ENCODE measurements at regions not wholly inside any gene's neighbourhood (a gene's known extent, or its start where the extent isn't known, plus 50 kb on each side); places are given as distances from the start of the nearest gene placed in this dataset.
A peak's percentile ranks its signal among the peaks of the same experiment; 100 is the strongest.

DNA sequence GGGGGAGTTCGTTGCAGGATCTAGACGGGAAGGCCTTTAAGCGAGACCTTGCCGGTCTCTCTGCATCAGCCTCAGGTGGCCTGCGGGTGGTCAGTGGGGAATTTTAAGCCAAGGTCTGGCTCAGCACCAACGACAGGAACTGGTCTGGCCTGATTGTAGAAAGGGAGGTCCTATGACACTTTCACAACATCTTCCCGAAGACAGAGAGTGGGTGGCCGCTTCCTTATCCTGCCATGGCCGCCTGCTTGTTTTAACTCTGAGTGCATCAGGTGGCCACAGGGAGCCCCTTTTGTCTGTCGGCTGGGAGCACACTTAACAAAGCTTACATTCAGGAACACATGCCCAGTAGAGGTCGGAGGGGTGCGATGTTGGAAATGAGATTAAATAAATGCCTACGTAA lies 363.7 kb upstream of the MYT1L start:
- no peak for DNase-seq (ENCODE audit: low read depth)

DNA sequence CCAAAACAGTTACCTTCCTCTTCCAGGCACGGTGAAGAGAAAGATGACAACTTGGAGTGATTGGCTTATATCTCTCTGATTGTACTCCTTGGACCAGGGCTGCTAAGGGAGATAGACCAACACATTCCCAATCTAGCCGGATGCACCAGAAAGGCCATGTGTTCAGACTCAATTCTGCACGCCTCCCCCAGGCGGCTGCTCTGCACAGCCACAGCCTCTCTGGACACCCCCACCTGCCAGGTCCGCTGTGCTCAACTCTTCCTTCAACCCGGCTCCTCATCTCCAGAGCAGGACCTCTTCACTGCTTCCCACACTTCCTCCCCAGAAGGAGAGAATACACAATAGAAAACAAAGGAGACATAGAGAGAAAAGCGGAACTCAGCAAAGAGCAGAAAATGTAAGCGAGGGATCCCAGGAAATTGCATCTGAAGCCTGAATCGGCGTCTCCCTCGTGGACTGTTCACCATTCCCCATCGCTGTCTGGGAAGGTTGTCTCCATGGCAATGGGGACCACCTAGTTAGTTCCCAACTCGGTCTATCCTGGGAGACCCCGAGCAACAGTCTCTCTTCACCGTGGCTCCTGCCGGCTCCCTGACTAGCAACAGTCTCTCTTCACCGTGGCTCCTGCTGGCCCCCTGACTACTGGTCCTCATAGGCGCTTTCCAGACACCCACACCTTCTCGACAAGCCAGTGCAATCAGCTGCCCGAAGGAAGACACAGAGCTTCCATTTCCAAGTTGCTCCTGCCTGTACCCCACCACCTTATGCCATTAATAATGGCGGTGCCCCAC lies 361.7 kb upstream of the MYT1L start:
- DNase-seq (ENCODE audit: low read depth), result no peak

DNA sequence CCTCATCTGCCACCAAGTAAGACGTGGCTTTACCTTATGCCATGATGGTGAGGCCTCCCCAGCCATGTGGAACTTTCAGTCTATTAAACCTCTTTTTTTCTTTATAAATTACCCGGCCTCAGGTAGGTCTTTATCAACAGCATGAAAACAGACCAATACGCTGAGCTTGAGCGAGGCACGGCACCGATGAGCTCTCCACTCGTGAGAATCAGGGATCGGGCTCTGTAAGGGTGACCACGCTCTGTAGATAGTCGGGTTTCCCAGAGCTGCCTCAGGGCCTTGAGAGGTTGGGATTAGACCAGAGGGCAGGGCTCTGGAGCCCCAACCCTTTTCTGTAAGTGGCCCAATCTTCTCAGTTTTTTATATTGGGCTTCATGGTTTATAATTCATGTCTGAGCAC lies 360.3 kb upstream of the MYT1L start:
- no peak for DNase-seq (ENCODE audit: low read depth)

DNA sequence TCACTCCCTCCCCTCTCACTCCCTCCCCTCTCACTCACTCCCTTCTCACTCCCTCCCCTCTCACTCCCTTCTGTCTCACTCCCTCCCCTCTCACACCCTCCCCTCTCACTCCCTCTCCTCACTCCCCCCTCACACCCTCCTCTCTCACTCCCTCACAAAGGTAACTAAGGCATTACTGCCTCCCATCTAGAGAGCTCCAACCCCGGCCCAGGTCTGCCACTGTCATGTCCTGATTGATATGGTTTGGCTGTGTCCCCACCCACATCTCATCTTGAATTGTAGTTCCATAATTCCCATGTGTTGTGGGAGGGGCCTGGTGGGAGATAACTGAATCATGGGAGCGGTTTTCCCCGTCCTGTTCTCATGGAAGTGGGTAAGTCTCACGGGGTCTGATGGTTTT lies 359.9 kb upstream of the MYT1L start:
- no peak for DNase-seq (ENCODE audit: low read depth)

DNA sequence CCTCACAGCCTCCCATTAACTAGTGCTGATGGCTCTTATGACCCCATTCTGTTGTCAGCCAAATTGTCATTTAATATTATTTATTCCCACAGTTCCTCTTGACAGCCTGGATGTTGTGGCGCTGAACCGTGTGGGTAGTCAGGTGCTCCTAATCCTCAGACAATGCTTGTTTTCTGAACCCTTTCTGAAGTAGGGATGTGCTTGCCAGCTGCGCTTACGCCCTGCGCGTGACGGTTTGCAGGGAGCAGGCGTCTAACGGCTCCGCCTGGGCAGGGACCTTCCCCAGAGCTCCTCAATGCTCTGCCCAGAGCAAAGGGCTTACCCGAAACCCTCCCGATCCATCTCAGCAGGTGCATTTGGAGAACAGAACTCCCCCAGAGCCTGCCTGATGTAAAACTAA lies 358.2 kb upstream of the MYT1L start:
- no peak for DNase-seq (ENCODE audit: low read depth)

DNA sequence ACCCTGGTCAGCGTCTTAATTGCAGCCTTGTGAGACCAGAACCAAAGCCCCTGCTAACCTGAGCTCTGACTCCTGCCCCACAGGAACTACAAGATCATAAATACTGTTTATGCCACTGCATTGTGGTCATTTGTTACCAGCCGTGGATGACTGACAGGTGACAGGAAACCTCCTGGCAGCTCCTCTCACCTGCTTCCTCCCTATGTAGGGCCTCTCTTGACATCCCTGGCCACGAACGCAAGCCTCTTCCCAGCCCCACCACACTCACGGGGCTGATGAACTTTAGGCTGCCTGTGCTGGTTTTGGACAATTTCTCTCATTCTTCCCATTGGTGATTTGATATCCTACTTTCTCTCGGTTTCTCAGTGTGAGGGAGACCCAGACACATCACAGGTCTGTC lies 357.2 kb upstream of the MYT1L start:
- DNase-seq (ENCODE audit: low read depth), result no peak

DNA sequence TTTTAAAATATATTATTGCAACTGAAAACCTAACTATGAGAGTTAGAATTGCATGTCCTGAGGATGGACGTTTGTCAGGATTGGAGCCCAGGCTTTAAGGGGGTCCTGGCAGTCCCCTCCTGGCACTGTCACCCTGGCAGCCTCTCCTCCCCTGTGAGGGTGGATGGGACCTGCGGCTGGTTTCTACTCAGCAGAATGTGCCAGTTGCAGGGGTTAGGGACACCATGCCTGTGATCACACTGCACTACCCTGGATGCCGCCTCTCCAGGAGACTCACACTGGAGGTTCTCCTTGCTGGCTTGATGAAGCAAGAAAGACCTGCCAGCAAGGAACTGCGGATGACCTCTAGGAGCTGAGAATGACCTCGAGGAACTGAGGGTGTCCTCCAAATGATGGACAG lies 356.7 kb upstream of the MYT1L start:
- DNase-seq (ENCODE audit: low read depth), result no peak

DNA sequence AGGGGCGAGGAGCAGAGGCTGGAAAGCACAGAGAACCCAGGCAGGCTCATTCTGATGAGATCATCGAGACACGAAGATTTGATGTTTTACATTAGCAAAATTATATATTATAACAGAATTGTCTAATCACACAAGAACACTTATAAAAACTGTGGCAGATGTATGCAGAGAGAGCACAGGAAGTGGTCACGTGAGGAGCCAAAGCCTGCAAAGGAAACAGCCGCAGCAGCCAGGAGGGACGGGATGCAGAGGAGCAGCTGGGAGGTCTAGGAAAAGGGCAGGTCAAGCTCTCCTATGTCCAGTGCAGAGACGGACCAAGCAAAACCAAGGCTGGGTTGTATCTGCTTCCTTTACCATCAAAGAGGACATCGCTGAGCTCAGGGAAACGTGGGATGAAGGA lies 355.1 kb upstream of the MYT1L start:
- DNase-seq (ENCODE audit: low read depth), result no peak

DNA sequence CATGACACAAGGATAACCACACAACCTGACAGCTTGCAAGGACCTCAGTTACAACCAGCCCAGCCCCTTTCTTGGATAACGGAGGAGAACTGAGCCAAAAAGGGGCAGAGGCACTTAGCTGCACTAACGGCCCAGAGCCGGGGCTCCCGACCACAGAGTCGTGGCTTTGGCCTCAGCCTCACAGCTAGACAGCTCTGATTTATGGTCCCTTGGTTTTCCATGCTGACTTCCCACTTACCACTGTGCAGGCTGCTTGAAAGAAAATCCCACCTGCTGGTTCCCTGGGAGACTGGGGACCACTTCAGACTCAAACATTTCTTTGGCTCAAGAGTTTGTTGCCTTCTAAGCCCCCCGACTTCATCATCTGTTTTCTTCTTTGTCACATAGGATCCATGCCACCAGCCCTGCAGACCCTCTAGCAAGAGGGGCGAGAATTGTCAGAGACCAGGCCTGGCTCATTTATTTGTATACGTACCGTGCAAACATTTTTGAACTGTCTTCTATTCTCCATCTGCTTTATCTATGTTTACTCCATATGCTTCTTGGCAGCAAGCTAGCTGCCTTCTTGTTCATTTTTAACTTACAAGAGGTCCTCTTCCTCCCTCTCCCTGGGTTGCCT lies 352.6 kb upstream of the MYT1L start:
- DNase-seq (ENCODE audit: low read depth), result no peak

DNA sequence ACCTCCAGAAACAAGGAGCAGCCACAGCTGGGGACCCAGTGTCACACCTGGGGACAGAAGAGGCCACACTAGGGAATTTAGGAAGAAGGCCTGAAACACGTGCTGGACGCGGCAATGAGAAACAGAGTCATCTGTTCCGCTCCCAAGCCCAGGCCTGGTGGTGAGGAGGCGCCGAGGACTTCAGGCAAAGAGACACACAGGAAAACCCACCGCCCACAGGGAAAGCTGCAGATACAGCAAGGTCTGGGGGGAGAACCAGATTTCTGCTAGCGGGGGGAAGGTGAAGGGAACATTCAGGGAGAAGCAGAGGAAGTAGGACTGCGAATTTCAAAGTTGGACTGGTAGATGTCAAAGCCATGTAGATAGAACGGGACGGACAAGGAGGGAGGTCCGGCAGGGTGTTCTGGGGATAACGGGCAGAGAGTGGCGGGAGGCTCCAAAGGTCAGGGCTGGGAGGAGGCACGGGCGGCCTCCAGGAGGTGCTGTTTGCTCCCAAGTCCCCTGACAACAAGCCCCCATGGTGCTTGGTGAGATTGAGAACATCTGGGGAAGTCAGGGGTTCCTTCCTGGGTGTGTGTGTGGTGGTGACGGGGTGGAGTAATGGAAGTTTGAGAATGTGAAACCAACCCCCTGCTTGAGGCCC lies 351.7 kb upstream of the MYT1L start:
- DNase-seq (ENCODE audit: low read depth), result no peak

DNA sequence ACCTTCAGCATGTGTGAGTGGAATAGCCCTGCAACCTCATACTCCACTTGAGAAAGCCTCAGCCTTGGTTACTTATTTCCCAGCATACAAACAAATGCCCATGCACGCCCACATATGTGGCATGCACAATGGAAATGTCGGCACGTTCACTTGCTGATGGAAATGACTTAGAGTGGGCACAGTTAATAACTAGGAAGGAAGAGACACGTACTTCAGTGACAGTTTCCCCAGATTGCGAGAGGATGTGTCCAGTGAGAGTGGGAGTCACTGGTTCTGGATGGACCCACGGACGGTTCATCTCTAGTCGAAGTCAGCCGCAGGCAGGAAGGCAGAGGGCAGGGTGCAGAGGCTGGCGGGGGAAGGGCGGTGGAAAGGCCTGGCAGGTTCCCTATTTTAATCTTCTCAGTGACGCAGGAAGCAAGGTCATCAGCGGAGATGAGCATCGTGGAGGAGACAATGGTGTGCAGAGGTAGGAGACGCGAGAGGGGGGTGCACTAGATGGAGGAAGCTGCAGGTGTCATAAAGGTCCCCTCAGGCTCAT lies 350.7 kb upstream of the MYT1L start:
- peak; percentile 45 for DNase-seq (ENCODE audit: low read depth)

DNA sequence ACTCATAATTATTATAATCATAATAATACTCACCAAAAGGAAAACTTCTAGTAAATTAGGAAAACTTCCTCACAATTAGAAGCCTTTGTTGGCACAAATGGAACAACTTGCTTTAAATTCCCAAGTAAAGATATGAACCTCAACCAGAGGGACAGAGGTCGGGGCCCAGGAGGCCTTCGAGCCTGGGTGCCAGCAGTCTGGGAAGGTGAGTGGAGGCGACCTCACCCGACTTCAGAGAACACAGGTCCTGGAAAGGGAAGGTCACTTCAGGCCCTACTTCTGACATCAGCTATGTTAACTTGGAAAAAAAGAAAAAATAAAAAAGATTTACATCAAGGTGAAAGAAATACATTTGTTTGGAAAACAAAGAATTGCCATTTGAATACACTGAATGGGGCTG lies 350.0 kb upstream of the MYT1L start:
- DNase-seq (ENCODE audit: low read depth), result no peak

DNA sequence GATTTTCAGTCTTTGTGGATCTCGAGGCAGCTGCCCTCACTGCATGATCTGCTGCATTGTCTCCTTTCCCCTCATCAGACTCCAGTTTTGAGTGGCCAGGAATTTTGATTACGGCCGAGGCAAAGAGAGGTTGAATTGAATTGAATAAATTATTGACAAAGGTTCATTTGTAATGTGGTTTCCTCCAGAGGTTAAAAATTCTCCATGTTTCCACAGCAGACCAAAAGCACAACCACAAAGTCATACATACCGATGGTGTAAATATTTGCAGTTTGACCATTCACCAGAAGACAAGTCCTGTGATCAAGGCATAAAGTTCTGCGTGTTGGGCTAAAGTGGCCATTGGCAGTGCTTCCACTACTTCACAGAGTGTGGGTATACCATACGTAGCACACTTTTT lies 343.8 kb upstream of the MYT1L start:
- peak; percentile 80 for DNase-seq (ENCODE audit: low read depth)

DNA sequence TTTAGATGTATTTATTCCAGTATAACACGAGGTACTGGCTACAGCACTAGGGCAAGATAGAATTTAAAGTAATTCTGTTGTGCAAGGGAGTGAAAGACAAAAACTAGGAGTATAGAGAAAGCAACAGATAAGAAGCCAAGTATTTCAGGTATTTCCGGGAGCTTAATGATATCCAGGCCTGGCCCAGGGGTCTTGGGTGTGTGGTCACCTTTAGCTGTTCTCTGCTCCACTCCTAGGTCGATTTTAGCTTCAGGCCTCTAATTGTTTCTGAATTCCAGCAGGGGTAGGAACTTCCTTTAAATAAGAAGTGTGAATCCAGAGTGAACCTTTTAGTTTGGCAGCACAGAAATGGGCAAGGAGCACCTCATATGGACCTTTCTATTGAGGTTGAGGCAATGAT lies 342.3 kb upstream of the MYT1L start:
- DNase-seq (ENCODE audit: low read depth), result no peak

DNA sequence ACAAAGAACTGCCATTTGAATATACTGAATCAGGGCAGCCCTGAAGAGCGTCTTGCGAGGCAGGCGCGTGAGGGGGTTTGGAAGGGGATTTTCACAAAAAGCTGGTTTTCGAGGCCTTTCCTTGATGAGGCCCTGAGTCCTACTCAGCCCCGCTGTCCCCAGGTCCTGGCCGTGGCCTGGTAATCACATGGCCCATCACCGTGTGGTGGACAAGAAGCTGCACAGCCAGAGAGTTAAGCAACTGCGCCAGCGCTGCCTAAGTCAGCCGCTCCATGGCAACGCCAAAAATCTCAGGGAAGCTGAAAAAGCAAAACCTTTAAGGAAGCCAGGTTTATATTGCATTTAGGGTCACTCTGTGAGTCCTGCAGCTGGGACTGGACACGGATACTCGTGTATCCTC lies 341.2 kb upstream of the MYT1L start:
- no peak for DNase-seq (ENCODE audit: low read depth)

DNA sequence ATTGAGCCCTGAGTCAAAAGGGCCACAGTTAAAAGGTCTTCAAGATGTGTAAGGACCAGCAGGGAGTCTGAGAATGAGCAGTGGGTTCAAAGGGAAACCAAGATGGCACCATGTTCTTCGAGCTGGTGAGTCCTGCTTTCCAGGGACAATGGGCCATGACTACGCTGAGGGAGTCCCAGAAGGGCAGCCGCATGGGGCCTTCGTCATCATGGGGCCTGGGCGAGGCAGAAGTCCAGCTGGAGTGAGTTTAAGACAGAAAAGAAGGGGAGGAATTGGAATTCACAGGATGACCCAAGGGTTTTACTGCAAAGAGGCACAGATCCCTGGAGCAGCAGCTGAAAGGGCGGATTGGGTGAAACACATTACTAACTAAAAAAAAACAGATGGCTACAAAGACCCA lies 340.8 kb upstream of the MYT1L start:
- DNase-seq (ENCODE audit: low read depth), result no peak

DNA sequence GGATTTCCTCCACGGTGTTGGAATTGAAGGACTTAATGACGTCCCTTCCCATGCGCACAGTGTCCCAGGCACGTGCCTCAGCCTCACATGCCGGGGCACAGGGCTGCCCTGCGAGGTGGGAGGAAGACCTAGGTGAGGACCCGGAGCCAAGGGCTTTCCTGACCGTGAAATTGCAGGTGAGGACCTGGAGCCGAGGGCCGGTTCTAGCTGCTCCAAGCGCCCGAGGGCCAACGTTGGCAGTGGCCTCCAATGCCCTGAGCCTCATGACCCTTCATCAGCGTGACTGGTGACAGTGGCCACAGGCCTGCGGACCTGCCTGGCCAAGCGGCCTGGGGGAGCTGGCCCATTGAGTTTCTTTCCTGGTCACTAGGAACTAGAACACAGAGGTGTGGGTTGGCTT lies 338.2 kb upstream of the MYT1L start:
- no peak for DNase-seq (ENCODE audit: low read depth)

DNA sequence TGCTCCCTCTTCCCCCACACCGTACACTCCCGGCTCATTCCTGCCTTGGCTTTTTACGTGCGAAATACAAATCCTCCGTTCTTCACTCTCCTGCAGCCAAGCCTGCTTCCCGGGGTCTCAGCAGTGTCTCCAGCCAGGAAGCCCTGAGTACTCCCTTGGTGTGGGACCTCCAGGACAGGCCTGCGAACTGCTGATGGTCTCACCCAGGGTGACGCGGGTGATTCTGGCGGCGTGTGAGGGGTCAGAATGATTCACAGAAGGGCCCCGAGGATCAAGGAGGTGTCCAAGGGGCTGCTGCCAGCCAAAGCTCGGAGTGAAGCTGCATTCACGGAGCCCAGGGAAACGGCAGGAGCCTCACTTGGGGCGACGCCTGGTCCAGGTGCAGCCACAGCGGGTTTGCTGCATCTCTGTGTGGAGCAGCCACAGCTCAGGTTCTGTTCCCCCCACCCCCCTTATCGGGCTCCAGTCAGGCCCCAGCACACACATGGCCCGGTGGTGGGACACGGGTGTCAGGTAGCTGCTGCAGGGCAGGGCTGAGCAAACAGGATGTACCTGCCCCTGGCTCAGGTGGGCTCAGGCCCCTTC lies 337.7 kb upstream of the MYT1L start:
- no peak for DNase-seq (ENCODE audit: low read depth)

DNA sequence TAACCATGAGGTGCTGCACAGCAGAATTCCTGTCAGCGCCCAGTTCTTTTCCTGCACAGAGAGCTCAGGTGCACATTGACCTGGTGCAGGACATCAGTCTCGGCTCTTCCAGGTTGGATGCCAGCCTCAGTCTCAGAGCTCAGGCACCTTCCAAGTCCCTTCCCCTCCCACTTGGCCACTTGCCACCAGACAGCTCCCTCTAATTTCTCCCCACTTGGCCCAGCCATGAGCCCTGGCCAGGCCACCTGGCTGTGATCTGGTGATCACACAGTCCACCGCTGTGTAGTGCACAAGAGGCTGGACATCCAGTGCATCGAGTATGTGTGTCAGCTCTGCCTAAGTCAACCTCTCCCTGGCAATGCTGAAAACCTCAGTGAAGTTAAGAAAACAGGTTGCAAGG lies 336.6 kb upstream of the MYT1L start:
- no peak for DNase-seq (ENCODE audit: low read depth)

DNA sequence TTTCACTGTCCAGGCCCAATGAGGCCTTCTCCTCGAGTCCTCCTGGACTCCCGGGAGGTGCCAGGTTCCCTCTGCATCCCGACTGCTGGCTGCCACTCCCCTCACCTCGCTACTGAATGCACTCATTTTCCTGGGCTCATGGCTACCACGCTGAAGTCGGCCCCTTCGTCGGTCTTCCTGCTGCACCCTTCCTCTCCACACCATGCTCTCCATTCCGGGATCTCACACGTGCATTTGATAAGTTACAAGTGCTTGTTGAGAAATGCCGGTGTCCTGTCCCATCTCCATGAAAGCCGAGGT lies 334.7 kb upstream of the MYT1L start:
- no peak for DNase-seq (ENCODE audit: low read depth)

DNA sequence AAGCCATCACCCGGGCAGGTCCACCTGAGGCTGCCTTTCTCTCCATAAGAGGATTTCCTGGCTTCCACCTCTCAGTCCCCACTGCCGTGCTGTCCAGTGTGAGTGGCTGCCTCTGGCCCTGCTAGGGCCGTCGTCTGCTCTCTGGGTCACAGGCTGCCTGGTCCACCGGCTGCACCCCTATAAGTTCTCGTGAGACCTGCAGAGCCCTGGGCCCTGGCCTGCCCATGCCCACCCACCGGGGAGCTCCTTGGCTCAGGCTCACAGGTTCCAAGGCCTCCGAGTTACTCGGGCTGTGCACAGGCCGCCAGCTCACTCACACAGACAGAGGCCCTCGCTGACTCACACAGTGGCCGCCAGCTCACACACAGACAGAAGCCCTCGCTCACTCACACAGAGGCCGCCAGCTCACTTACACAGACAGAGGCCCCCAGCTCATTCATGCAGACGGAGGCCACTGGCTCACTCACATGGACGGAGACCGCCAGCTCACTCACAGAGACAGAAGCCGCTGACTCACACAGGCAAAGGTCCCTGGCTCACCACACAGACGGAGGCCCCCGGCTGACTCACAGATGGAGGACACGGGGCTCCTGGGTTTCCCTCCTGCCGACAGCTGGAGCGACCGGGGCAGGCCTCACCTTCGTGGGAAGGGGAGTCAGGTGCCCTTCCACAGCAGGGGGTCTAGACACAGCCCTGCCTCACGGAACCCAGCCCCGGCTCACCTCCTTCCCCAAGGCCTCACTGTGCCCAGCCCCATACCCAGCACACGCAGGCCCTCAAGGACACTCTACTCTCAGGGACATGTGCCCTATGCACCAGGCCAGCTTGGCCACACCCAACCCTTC lies 334.1 kb upstream of the MYT1L start:
- peak; percentile 77 for DNase-seq (ENCODE audit: low read depth)

Data from renal cortical epithelial cell (primary cell).